Tibial nerve (tissue), 4 donors: ENCODE measurements at regions not wholly inside any gene's neighbourhood (a gene's known extent, or its start where the extent isn't known, plus 50 kb on each side); places are given as distances from the start of the nearest gene placed in this dataset.

Experiments
- DNase-seq, 2 donors: peaks; one replicate each; pipeline ENCODE4 v3.0.0-alpha.2; 2019; ENCODE audit warnings: low spot score in 2 of 2
- H3K27ac ChIP-seq, 4 donors: fragments of 200-600 bp; sonication (generic) in 3 of 4; one replicate each; pipeline ENCODE4 v1.5.1; 2017 to 2019; ENCODE audit warnings: mild to moderate bottlenecking in 1 of 4
- H3K27me3 ChIP-seq, 2 donors: fragments of 200-600 bp; sonication (generic) in 1 of 2; one replicate each; pipeline versions ENCODE4 v1.5.1 to v1.6.0; 2017 to 2019
- H3K36me3 ChIP-seq, 3 donors: fragments of 200-600 bp; sonication (generic); one replicate each; pipeline ENCODE4 v1.5.1; 2018 to 2019
- H3K4me1 ChIP-seq, 4 donors: fragments of 200-600 bp; sonication (generic) in 3 of 4; one replicate each; pipeline ENCODE4 v1.5.1; 2017 to 2019
- H3K4me3 ChIP-seq, 4 donors: fragments of 200-600 bp; sonication (generic) in 3 of 4; one replicate each; pipeline ENCODE4 v1.5.1; 2017 to 2019; ENCODE audit warnings: mild to moderate bottlenecking in 1 of 4, moderate library complexity in 1 of 4
- H3K9me3 ChIP-seq, 4 donors: fragments of 200-600 bp; sonication (generic) in 3 of 4; one replicate each; pipeline ENCODE4 v1.5.1; 2017 to 2019
- EP300 ChIP-seq, 2 donors: sonication (generic); formaldehyde crosslinking; IDR thresholded peaks; one replicate each; pipeline ENCODE4 v1.6.1; 2017; ENCODE audit warnings: antibody characterized with exemption in 2 of 2, mild to moderate bottlenecking in 1 of 2
- POLR2A ChIP-seq, 2 donors: fragments of 450-650 bp; IDR thresholded peaks; one replicate each; pipeline ENCODE4 v1.6.1; 2017; ENCODE audit warnings: antibody characterized with exemption in 2 of 2, mild to moderate bottlenecking in 2 of 2, moderate library complexity in 2 of 2
- WGBS, 2 donors: methylation state at CpG; one replicate each; pipeline ENCODE4 v1.1.5; 2018; 5-methylcytosine and 5-hydroxymethylcytosine counted together
- TF ChIP-seq, protein P1 (sequence below), 5 experiments: fragments of 200-600 bp in 3 of 5; fragments of 450-650 bp in 2 of 5; sonication (generic) in 3 of 5; IDR thresholded peaks; one replicate each; pipeline ENCODE4 v1.5.1; 2016 to 2019; ENCODE audit warnings: antibody characterized with exemption in 5 of 5, mild to moderate bottlenecking in 3 of 5, moderate library complexity in 2 of 5

DNA sequence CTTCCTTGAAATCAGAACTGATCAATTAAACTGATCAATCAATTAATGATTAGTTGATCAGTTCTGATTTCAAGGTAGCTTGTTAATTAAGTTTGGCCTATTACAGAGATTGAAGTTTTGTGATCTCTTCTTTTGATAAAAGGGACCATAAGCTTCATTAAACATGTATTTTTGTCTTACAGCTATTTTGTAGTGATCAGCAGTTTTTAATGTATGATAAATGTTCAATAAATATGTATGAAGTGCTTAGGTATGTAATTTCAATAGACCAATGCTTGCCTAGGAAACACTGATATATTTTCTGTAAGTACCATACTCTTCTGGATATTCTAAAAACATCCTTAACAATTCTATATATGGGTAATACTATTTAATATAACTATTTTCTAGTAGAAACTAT is 569.6 kb downstream of the BRINP3 start:
- H3K4me1 ChIP-seq: no peaks in the 10 kb centered on the region
- H3K27ac ChIP-seq: no peak overlapping the region
- no peaks in the 10 kb centered on the region for H3K36me3 ChIP-seq
- no peaks in the 10 kb centered on the region for H3K9me3 ChIP-seq
- no peaks in the 10 kb centered on the region for H3K27me3 ChIP-seq
- DNase-seq: no peak
- no peak overlapping the region for H3K4me3 ChIP-seq
- no peak for TF ChIP-seq EP300 (IDR thresholded peaks at IDR 0.05)
- TF ChIP-seq POLR2A (IDR thresholded peaks at IDR 0.05): no peak
- TF ChIP-seq, protein P1, sequence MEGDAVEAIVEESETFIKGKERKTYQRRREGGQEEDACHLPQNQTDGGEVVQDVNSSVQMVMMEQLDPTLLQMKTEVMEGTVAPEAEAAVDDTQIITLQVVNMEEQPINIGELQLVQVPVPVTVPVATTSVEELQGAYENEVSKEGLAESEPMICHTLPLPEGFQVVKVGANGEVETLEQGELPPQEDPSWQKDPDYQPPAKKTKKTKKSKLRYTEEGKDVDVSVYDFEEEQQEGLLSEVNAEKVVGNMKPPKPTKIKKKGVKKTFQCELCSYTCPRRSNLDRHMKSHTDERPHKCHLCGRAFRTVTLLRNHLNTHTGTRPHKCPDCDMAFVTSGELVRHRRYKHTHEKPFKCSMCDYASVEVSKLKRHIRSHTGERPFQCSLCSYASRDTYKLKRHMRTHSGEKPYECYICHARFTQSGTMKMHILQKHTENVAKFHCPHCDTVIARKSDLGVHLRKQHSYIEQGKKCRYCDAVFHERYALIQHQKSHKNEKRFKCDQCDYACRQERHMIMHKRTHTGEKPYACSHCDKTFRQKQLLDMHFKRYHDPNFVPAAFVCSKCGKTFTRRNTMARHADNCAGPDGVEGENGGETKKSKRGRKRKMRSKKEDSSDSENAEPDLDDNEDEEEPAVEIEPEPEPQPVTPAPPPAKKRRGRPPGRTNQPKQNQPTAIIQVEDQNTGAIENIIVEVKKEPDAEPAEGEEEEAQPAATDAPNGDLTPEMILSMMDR (IDR thresholded peaks at IDR 0.05): no peak

DNA sequence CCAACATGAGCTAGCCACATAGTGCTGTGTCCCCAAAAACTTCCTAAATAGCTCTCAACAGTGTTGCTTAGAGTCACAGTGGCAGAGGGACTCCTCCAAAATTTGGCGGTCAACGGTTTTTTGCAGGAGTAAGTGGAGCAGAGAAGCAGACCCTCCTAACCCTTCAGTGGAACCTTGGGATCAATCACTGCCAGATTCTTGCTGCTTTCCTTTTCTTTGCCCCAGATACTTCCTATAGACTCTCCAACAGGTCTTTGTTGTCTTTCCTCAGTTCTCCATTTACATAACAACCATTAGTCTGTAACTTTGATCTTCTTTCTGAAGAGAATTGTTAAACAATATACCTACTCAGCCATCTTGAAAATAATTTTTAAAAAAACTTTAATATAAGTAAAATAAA is 556.1 kb downstream of the BRINP3 start:
- Histone ChIP-seq H3K4me3 (no peak overlapping the region), H3K4me1 (no peaks in the 10 kb centered on the region), H3K9me3 (peaks cover 0 to 18% (median 3%) of the 10 kb centered on the region in 4 donors), H3K27me3 (no peaks in the 10 kb centered on the region), H3K36me3 (no peaks in the 10 kb centered on the region), H3K27ac (no peak overlapping the region)
- no peak for DNase-seq
- TF ChIP-seq EP300 (IDR thresholded peaks at IDR 0.05) (no peak), POLR2A (IDR thresholded peaks at IDR 0.05) (no peak)
- TF ChIP-seq, protein P1 (IDR thresholded peaks at IDR 0.05): no peak
- 83 to 94% methylated on average over 2 of the region's 2 CpGs for WGBS, 2 donors

DNA sequence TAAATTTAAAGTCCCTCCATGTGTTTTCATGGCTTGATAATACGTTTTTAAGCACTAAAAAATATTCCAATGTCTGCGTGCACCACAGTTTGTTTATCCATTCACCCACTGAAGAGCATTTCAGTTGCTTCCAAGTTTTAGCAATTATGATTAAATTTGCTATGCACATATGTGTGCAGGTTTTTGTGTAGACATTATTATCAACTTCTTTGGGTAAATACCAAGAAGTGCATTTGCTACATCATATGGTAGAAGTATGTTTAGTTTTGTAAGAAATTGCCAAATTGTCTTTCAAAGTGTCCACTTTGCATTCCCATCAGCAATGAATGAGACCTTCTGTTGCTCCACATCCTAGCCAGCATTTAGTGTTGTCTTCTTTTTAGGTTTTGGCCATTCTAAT is 550.0 kb downstream of the BRINP3 start:
- Histone ChIP-seq H3K4me3 (no peak overlapping the region), H3K4me1 (no peaks in the 10 kb centered on the region), H3K27ac (no peak overlapping the region), H3K36me3 (no peaks in the 10 kb centered on the region), H3K9me3 (peaks cover 0 to 21% (median 3%) of the 10 kb centered on the region in 4 donors), H3K27me3 (no peaks in the 10 kb centered on the region)
- TF ChIP-seq POLR2A (IDR thresholded peaks at IDR 0.05): no peak
- 66 to 74% methylated on average over 2 of the region's 2 CpGs for WGBS, 2 donors
- no peak for DNase-seq

DNA sequence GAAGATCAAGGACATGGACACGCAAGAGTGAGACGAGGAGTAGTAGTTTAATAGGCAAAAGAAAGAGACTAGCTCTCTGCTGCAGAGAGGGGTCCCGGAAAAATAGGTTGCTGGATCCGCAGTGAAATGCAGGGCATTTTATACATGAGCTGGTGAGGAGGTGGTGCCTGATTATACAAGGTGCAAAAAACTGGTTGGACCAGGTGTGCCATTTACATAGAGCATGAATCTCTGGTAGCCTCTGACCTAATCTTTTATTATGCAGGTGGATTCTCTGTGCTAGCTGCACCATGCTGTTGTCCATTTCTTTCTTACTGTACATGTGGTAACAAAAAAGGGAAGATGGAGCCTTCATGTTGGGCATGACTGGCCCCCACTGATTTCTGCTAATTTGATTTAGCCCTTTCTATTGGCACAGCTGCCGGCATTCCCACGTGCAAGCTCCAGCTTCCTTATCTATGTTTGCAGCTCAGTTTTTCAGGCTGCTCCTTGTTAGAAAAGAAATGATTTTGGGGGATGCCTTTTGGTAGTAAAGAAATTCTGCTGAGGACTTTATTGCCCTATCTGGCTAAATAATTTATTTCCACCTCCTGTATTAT is 548.1 kb downstream of the BRINP3 start:
- no peaks in the 10 kb centered on the region for H3K36me3 ChIP-seq
- 80 to 84% methylated on average over 6 of the region's 6 CpGs for WGBS, 2 donors
- TF ChIP-seq EP300 (IDR thresholded peaks at IDR 0.05): no peak
- TF ChIP-seq, protein P1 (IDR thresholded peaks at IDR 0.05): no peak
- no peak for TF ChIP-seq POLR2A (IDR thresholded peaks at IDR 0.05)
- peaks cover 0 to 15% (median 2%) of the 10 kb centered on the region in 4 donors for H3K9me3 ChIP-seq
- no peak for DNase-seq
- H3K4me3 ChIP-seq: no peak overlapping the region
- H3K4me1 ChIP-seq: no peaks in the 10 kb centered on the region
- H3K27ac ChIP-seq: no peak overlapping the region
- H3K27me3 ChIP-seq: no peaks in the 10 kb centered on the region

DNA sequence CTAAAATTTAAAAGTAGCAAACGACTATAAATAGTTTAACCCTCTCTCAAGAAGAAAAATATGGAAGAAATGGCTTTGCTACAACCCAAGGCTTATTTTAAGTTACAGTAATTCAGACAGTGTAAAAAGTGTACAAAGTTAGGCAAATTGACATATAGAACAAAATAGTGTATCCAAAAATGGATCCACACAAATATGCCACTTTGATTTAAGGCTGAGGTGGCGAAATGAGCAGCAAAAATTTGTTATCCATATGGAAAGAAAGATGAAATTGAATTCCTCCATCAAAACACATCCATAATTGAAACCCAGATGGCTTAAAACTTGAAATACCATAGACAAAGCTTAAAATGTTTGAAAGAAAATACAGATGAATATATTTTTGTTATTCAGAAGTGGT is 540.8 kb downstream of the BRINP3 start:
- Histone ChIP-seq H3K9me3 (peaks cover 0 to 7% (median 0%) of the 10 kb centered on the region in 4 donors), H3K4me1 (no peaks in the 10 kb centered on the region), H3K36me3 (no peaks in the 10 kb centered on the region), H3K27ac (no peak overlapping the region), H3K27me3 (no peaks in the 10 kb centered on the region), H3K4me3 (no peak overlapping the region)
- no peak for DNase-seq
- no peak for TF ChIP-seq EP300 (IDR thresholded peaks at IDR 0.05)
- TF ChIP-seq, protein P1 (IDR thresholded peaks at IDR 0.05): no peak
- no peak for TF ChIP-seq POLR2A (IDR thresholded peaks at IDR 0.05)
- 83 to 85% methylated on average over 2 of the region's 2 CpGs for WGBS, 2 donors

DNA sequence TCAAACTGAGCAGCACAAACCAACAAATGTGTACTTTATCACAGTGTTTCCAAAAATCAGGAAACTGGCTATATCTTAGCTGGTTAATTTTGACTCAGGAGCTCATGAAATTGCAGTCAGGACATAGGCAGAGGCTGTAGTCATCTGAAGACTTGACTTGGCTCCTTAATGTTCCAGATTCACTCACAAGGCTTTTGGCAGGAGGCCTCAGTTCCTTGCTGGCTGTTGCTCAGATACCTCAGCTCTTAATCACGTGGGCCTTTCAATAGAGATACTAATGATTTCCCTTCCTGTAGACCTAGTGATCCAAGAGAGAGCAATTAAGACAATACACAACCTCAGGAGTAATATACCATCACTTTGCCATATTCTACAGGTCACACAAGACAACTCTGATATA is 537.7 kb downstream of the BRINP3 start:
- Histone ChIP-seq H3K4me3 (no peak overlapping the region), H3K27me3 (no peaks in the 10 kb centered on the region), H3K9me3 (peaks cover 0 to 7% (median 0%) of the 10 kb centered on the region in 4 donors), H3K4me1 (no peaks in the 10 kb centered on the region), H3K27ac (no peak overlapping the region), H3K36me3 (no peaks in the 10 kb centered on the region)
- no peak for TF ChIP-seq POLR2A (IDR thresholded peaks at IDR 0.05)
- TF ChIP-seq, protein P1 (IDR thresholded peaks at IDR 0.05): no peak
- WGBS, 2 donors: 30 to 38% methylated on average over 1 of the region's 1 CpG
- no peak for DNase-seq
